Activated CD8-positive, alpha-beta memory T cell treated with anti-CD3 and anti-CD28 coated beads, Interleukin-2, amount 50 U/mL, for 48 hours (primary cell): ENCODE measurements at regions not wholly inside any gene's neighbourhood (a gene's known extent, or its start where the extent isn't known, plus 50 kb on each side); places are given as distances from the start of the nearest gene placed in this dataset.

Experiments
- DNase-seq: peaks from one replicate; pipeline ENCODE4 v3.0.0-alpha.2; 2020

GRCh38 chr5:2196989-2197619, 314.4 kb upstream of the IRX4 start:
- no peak for DNase-seq

- DNase-seq: no peak
These were observed 313.7 kb upstream of the IRX4 start for GRCh38 chr5:2196416-2196815.

- no peak for DNase-seq
These were observed 312.2 kb upstream of the IRX4 start for GRCh38 chr5:2194949-2195348.

GRCh38 chr5:2194236-2194555, 311.5 kb upstream of the IRX4 start:
- DNase-seq: no peak

GRCh38 chr5:2193542-2194235, 311.0 kb upstream of the IRX4 start:
- no peak for DNase-seq

GRCh38 chr5:2193142-2193541, 310.4 kb upstream of the IRX4 start:
- no peak for DNase-seq

- DNase-seq: peak; percentile 7
These were observed 309.8 kb upstream of the IRX4 start for GRCh38 chr5:2192496-2192895.

GRCh38 chr5:2191972-2192371, 309.2 kb upstream of the IRX4 start:
- DNase-seq: peak; percentile 20

GRCh38 chr5:2190549-2190948, 307.8 kb upstream of the IRX4 start:
- no peak for DNase-seq

GRCh38 chr5:2188661-2189060, 305.9 kb upstream of the IRX4 start:
- no peak for DNase-seq

- no peak for DNase-seq
These were observed 305.4 kb upstream of the IRX4 start for GRCh38 chr5:2188137-2188536.

GRCh38 chr5:2187687-2188086, 305.0 kb upstream of the IRX4 start:
- DNase-seq: peak; percentile 37

GRCh38 chr5:2187156-2187555, 304.4 kb upstream of the IRX4 start:
- DNase-seq: peak; percentile 17

- no peak for DNase-seq
These were observed 303.8 kb upstream of the IRX4 start for GRCh38 chr5:2186472-2187015.

- DNase-seq: no peak
These were observed 303.1 kb upstream of the IRX4 start for GRCh38 chr5:2185646-2186471.

- DNase-seq: no peak
These were observed 302.1 kb upstream of the IRX4 start for GRCh38 chr5:2184563-2185540.

- no peak for DNase-seq
These were observed 301.3 kb upstream of the IRX4 start for GRCh38 chr5:2184026-2184366.

GRCh38 chr5:2183154-2184025, 300.7 kb upstream of the IRX4 start:
- no peak for DNase-seq

GRCh38 chr5:2182020-2182419, 299.3 kb upstream of the IRX4 start:
- no peak for DNase-seq

GRCh38 chr5:2181557-2181956, 298.8 kb upstream of the IRX4 start:
- no peak for DNase-seq

GRCh38 chr5:2181149-2181548, 298.4 kb upstream of the IRX4 start:
- DNase-seq: no peak

- DNase-seq: no peak
These were observed 297.7 kb upstream of the IRX4 start for GRCh38 chr5:2180456-2180855.
